ENCODE measurements at regions not wholly inside any gene's neighbourhood (a gene's known extent, or its start where the extent isn't known, plus 50 kb on each side); places are given as distances from the start of the nearest gene placed in this dataset.

DNA sequence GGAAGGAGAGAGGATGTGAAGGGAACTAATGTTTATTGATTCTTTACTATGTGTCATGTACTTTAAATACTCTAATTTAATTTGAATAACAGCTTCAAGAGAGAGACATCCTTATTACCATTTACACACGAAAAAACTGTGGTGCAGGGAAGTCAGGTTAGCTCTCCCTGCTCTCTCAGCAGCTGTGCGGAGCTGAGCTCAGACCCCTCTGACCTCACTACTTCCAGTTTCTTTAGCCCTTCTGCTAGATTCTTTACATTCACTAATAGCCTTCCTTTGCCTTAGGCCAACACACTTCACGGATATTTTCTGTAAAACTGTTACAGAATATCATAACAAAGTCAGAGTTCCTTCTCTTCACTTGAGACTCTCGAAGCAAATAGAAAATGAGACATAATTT is 131.3 kb upstream of the ARRDC3 start:
- Histone ChIP-seq H3K36me3 (no peaks in the 10 kb centered on the region), H3K27me3 (replicated peaks in 1 of 7) (no peaks in the 10 kb centered on the region), H3K4me3 (no peak overlapping the region), H3K27ac (no peak overlapping the region), H3K4me1 (no peaks in the 10 kb centered on the region), H3K9me3 (no peaks in the 10 kb centered on the region)
- no peak for DNase-seq
- intact Hi-C loops (cut with DNase I; ENCODE audit: low total_unique reads) = no loop called here
- no peak for TF ChIP-seq POLR2AphosphoS5 (IDR thresholded peaks at IDR 0.05)
- 56 to 77% (median 70%) methylated on average over 4 of the region's 4 CpGs for WGBS, 5 donors

DNA sequence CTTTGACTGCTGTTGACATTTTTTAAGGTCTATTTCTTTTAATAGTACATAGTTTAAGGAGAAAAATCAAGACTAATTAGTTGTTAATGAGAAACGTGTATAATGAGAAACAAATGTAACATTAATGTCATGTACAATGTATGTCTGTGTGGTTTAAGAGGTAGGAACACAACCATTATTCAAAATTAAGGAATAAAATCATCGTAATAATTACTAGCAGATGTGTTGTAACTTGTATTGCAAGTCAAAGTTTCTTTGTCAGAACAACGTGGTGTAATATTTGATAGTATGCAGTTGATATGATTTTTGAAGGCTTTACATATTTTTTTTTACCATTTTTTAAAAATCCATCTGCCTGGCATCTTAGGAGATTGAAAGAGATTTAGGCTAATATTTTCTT is 120.2 kb upstream of the ARRDC3 start:
- H3K9me3 ChIP-seq = no peaks in the 10 kb centered on the region
- H3K4me3 ChIP-seq = no peak overlapping the region
- intact Hi-C loops (cut with DNase I; ENCODE audit: low total_unique reads) = no loop called here
- no peaks in the 10 kb centered on the region for H3K27me3 ChIP-seq (replicated peaks in 1 of 7)
- no peaks in the 10 kb centered on the region for H3K4me1 ChIP-seq
- H3K36me3 ChIP-seq = no peaks in the 10 kb centered on the region
- no peak for DNase-seq
- WGBS, 5 donors = 69 to 84% (median 75%) methylated on average over 3 of the region's 3 CpGs
- no peak for TF ChIP-seq POLR2AphosphoS5 (IDR thresholded peaks at IDR 0.05)
- TF ChIP-seq, protein P1, sequence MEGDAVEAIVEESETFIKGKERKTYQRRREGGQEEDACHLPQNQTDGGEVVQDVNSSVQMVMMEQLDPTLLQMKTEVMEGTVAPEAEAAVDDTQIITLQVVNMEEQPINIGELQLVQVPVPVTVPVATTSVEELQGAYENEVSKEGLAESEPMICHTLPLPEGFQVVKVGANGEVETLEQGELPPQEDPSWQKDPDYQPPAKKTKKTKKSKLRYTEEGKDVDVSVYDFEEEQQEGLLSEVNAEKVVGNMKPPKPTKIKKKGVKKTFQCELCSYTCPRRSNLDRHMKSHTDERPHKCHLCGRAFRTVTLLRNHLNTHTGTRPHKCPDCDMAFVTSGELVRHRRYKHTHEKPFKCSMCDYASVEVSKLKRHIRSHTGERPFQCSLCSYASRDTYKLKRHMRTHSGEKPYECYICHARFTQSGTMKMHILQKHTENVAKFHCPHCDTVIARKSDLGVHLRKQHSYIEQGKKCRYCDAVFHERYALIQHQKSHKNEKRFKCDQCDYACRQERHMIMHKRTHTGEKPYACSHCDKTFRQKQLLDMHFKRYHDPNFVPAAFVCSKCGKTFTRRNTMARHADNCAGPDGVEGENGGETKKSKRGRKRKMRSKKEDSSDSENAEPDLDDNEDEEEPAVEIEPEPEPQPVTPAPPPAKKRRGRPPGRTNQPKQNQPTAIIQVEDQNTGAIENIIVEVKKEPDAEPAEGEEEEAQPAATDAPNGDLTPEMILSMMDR (IDR thresholded peaks at IDR 0.05 in 8 of 11, conservative IDR thresholded peaks at IDR 0.05 in 3 of 11) = no peak
- no peak for TF ChIP-seq POLR2A (IDR thresholded peaks at IDR 0.05)
- no peak overlapping the region for H3K27ac ChIP-seq

DNA sequence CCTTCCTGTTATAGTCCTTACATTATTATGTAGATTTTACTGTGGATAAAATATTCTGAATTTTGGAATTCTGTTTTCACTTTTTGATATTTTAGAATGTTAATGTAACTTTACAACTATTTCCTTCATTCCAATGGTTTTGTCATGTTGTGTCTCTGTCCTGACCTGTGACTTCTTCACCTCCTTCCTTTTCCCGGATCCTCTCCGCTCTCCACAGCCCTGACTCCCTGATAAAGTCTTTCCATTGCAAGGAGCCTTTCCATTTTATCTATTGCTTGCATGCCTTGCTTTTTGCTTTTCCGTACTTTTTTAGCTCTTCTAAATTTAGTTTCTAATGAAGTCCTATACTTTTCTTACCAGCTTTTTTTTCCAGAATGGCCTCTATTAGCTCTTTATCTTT is 117.6 kb upstream of the ARRDC3 start:
- no peak overlapping the region for H3K4me3 ChIP-seq
- no peak overlapping the region for H3K27ac ChIP-seq
- no peak for TF ChIP-seq POLR2AphosphoS5 (IDR thresholded peaks at IDR 0.05)
- no peak for TF ChIP-seq POLR2A (IDR thresholded peaks at IDR 0.05)
- TF ChIP-seq, protein P1 (IDR thresholded peaks at IDR 0.05 in 8 of 11, conservative IDR thresholded peaks at IDR 0.05 in 3 of 11) = no peak
- 38 to 77% (median 74%) methylated on average over 3 of the region's 3 CpGs for WGBS, 5 donors
- H3K4me1 ChIP-seq = no peaks in the 10 kb centered on the region
- no peaks in the 10 kb centered on the region for H3K9me3 ChIP-seq
- no peaks in the 10 kb centered on the region for H3K36me3 ChIP-seq
- DNase-seq = no peak
- H3K27me3 ChIP-seq (replicated peaks in 1 of 7) = no peaks in the 10 kb centered on the region
- intact Hi-C loops (cut with DNase I; ENCODE audit: low total_unique reads) = no loop called here

DNA sequence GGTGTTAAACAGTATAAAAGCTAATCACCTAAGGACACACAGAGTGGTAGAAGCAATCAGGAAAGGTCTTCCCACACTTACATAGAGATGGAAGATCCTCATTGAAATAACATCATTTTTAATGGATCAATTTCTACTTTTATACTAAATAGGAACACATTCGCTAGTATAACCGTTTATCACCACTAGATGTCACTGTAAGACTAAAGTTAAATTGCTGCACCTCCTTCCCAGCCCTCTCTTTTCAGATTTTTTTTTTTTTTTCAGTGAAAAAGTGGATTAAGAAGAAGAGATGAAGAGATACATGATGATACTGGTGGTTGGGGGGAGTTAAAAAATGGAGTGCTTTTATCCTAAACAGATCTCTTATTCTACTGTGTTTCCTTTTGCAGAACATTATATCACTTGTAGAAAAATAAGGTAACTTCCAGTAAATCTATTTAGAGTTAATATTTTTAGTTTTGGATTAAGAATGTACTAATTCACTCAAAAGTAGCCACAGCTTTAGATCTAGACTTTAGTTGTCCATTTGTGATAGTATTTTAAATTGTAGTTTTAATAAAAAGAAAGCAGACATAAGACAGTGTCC is 116.9 kb upstream of the ARRDC3 start:
- TF ChIP-seq POLR2AphosphoS5 (IDR thresholded peaks at IDR 0.05) = no peak
- TF ChIP-seq, protein P1 (IDR thresholded peaks at IDR 0.05 in 8 of 11, conservative IDR thresholded peaks at IDR 0.05 in 3 of 11) = peak in 10 of 11 experiments; percentile 32 to 77 (median 64)
- Histone ChIP-seq H3K27ac (no peak overlapping the region), H3K4me3 (no peak overlapping the region), H3K27me3 (replicated peaks in 1 of 7) (no peaks in the 10 kb centered on the region), H3K36me3 (no peaks in the 10 kb centered on the region), H3K4me1 (no peaks in the 10 kb centered on the region), H3K9me3 (no peaks in the 10 kb centered on the region)
- no peak for DNase-seq
- 0 to 1% (median 1%) methylated on average over 2 of the region's 2 CpGs for WGBS, 5 donors
- intact Hi-C loops (cut with DNase I; ENCODE audit: low total_unique reads) = no loop called here

DNA sequence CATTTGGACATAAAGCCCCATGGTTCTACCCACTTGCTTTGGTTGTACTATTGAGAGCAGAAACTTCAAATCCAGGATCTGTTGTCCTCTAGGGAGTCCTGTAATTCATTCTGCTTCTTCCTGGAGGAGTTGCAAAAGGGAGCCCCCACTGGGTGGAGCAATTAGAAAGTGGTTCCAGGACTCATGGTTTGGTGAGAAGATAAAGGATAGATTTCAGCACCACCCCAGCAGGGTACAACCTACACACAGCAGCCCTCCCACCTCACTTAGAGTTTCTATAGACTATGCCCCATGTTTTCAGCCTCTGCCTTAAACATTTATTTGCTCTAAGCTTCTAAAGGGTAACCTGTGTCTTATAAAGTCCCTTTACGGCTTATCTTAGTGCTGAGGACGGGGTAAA is 112.6 kb upstream of the ARRDC3 start:
- 80 to 92% (median 86%) methylated on average over 2 of the region's 2 CpGs for WGBS, 5 donors
- TF ChIP-seq, protein P1 (IDR thresholded peaks at IDR 0.05 in 8 of 11, conservative IDR thresholded peaks at IDR 0.05 in 3 of 11) = no peak
- TF ChIP-seq POLR2AphosphoS5 (IDR thresholded peaks at IDR 0.05) (no peak), POLR2A (IDR thresholded peaks at IDR 0.05) (no peak)
- H3K27me3 ChIP-seq (replicated peaks in 1 of 7) = no peaks in the 10 kb centered on the region
- H3K4me3 ChIP-seq = no peak overlapping the region
- H3K4me1 ChIP-seq = peaks cover 0 to 11% (median 0%) of the 10 kb centered on the region in 6 donors
- intact Hi-C loops (cut with DNase I; ENCODE audit: low total_unique reads) = no loop called here
- DNase-seq = no peak
- no peaks in the 10 kb centered on the region for H3K36me3 ChIP-seq
- no peaks in the 10 kb centered on the region for H3K9me3 ChIP-seq
- H3K27ac ChIP-seq = no peak overlapping the region

Measured in spleen (tissue), 11 donors.